Erythroblast (primary cell): ENCODE measurements at regions not wholly inside any gene's neighbourhood (a gene's known extent, or its start where the extent isn't known, plus 50 kb on each side); places are given as distances from the start of the nearest gene placed in this dataset.

Experiments used
- DNase-seq, 2 experiments: peaks; one replicate each; lab custom pipeline; 2025; lab: John Stamatoyannopoulos, UW
- GATA1 ChIP-seq: IDR thresholded peaks from 2 replicates; pipeline ENCODE4 v1.6.1; 2011; ENCODE audit warnings: low read depth, mild to moderate bottlenecking, control low read depth, low read length, moderate library complexity
- POLR2A ChIP-seq: IDR thresholded peaks from 2 replicates; pipeline ENCODE4 v1.6.1; 2011; ENCODE audit warnings: mild to moderate bottlenecking, low read length

- peak in 1 of 2 experiments; percentile 10 for DNase-seq
- TF ChIP-seq POLR2A, result no peak
- no peak for TF ChIP-seq GATA1
Observed at GRCh38 chr1:203926025-203926540, 64.7 kb downstream of the SNRPE start.

- TF ChIP-seq GATA1, result no peak
- no peak for TF ChIP-seq POLR2A
- DNase-seq, result no peak
Observed at GRCh38 chr1:203929741-203930309, 68.4 kb downstream of the SNRPE start.

- TF ChIP-seq POLR2A (no peak), GATA1 (no peak)
- DNase-seq, result no peak
Observed at GRCh38 chr1:203930342-203930741, 68.9 kb downstream of the SNRPE start.

- no peak for DNase-seq
- TF ChIP-seq GATA1 (no peak), POLR2A (no peak)
Observed at GRCh38 chr1:203931953-203932352, 70.6 kb downstream of the SNRPE start.

GRCh38 chr1:203932556-203932955, 71.2 kb downstream of the SNRPE start:
- no peak for DNase-seq
- no peak for TF ChIP-seq POLR2A
- TF ChIP-seq GATA1, result no peak

GRCh38 chr1:203934027-203934426, 72.6 kb downstream of the SNRPE start:
- TF ChIP-seq POLR2A (no peak), GATA1 (no peak)
- no peak for DNase-seq

- DNase-seq, result no peak
- TF ChIP-seq POLR2A (no peak), GATA1 (no peak)
Observed at GRCh38 chr1:203934651-203935050, 73.3 kb downstream of the SNRPE start.

- TF ChIP-seq GATA1 (no peak), POLR2A (no peak)
- DNase-seq, result no peak
Observed at GRCh38 chr1:203935321-203935720, 73.9 kb downstream of the SNRPE start.

GRCh38 chr1:203937678-203938330, 76.4 kb downstream of the SNRPE start:
- no peak for DNase-seq
- TF ChIP-seq GATA1 (no peak), POLR2A (no peak)

GRCh38 chr1:203944651-203945404, 83.4 kb downstream of the SNRPE start:
- DNase-seq, result no peak
- TF ChIP-seq POLR2A (no peak), GATA1 (no peak)

GRCh38 chr1:203954293-203954692, 92.9 kb downstream of the SNRPE start:
- DNase-seq, result no peak

GRCh38 chr1:203954788-203955552, 93.6 kb downstream of the SNRPE start:
- TF ChIP-seq POLR2A (no peak), GATA1 (no peak)
- no peak for DNase-seq

More at GRCh38 chr1:203954293-203954692, 92.9 kb downstream of the SNRPE start:
- TF ChIP-seq POLR2A (no peak), GATA1 (no peak)

- no peak for TF ChIP-seq GATA1
- TF ChIP-seq POLR2A, result no peak
- no peak for DNase-seq
Observed at GRCh38 chr1:203968761-203969160, 104.2 kb upstream of the SOX13 start.
